ENCODE measurements at regions not wholly inside any gene's neighbourhood (a gene's known extent, or its start where the extent isn't known, plus 50 kb on each side); places are given as distances from the start of the nearest gene placed in this dataset.

DNA sequence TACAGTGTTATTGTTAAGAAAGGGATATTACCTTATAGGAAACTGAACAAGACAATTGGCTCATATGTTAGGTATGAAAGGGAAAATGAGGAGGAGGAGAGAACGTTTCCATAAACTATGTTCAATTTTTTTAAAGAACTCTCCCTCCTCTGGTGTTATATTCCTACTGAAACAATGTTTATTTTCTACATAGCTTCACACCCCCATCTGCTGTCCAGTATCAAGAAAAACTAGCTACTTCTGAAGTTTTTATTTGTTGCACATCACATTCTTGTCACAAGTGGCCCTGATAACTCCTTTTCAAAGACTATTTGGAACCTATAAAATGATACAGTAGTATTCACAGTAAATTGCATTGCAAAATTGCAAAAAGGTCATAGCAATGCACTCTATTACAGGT, 223.4 kb upstream of the FAM174A start:
- TF ChIP-seq, protein P1, sequence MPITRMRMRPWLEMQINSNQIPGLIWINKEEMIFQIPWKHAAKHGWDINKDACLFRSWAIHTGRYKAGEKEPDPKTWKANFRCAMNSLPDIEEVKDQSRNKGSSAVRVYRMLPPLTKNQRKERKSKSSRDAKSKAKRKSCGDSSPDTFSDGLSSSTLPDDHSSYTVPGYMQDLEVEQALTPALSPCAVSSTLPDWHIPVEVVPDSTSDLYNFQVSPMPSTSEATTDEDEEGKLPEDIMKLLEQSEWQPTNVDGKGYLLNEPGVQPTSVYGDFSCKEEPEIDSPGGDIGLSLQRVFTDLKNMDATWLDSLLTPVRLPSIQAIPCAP (CRISPR knock-in tag; IDR thresholded peaks at IDR 0.05): no peak
- TF ChIP-seq E2F5 (CRISPR knock-in tag; IDR thresholded peaks at IDR 0.05) (no peak), HMGA2 (CRISPR knock-in tag; IDR thresholded peaks at IDR 0.05) (no peak), MXD4 (CRISPR knock-in tag; IDR thresholded peaks at IDR 0.05; ENCODE audit: borderline replicate concordance) (no peak), ZBTB43 (CRISPR knock-in tag; IDR thresholded peaks at IDR 0.05) (no peak), TEAD4 (CRISPR knock-in tag; IDR thresholded peaks at IDR 0.05) (no peak), ATF3 (CRISPR knock-in tag; conservative IDR thresholded peaks at IDR 0.05) (no peak)
- TF ChIP-seq, protein P2, sequence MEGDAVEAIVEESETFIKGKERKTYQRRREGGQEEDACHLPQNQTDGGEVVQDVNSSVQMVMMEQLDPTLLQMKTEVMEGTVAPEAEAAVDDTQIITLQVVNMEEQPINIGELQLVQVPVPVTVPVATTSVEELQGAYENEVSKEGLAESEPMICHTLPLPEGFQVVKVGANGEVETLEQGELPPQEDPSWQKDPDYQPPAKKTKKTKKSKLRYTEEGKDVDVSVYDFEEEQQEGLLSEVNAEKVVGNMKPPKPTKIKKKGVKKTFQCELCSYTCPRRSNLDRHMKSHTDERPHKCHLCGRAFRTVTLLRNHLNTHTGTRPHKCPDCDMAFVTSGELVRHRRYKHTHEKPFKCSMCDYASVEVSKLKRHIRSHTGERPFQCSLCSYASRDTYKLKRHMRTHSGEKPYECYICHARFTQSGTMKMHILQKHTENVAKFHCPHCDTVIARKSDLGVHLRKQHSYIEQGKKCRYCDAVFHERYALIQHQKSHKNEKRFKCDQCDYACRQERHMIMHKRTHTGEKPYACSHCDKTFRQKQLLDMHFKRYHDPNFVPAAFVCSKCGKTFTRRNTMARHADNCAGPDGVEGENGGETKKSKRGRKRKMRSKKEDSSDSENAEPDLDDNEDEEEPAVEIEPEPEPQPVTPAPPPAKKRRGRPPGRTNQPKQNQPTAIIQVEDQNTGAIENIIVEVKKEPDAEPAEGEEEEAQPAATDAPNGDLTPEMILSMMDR (IDR thresholded peaks at IDR 0.05): no peak
- TF ChIP-seq, protein P3, sequence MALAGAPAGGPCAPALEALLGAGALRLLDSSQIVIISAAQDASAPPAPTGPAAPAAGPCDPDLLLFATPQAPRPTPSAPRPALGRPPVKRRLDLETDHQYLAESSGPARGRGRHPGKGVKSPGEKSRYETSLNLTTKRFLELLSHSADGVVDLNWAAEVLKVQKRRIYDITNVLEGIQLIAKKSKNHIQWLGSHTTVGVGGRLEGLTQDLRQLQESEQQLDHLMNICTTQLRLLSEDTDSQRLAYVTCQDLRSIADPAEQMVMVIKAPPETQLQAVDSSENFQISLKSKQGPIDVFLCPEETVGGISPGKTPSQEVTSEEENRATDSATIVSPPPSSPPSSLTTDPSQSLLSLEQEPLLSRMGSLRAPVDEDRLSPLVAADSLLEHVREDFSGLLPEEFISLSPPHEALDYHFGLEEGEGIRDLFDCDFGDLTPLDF (CRISPR knock-in tag; IDR thresholded peaks at IDR 0.05): no peak
- TF ChIP-seq, protein P4, sequence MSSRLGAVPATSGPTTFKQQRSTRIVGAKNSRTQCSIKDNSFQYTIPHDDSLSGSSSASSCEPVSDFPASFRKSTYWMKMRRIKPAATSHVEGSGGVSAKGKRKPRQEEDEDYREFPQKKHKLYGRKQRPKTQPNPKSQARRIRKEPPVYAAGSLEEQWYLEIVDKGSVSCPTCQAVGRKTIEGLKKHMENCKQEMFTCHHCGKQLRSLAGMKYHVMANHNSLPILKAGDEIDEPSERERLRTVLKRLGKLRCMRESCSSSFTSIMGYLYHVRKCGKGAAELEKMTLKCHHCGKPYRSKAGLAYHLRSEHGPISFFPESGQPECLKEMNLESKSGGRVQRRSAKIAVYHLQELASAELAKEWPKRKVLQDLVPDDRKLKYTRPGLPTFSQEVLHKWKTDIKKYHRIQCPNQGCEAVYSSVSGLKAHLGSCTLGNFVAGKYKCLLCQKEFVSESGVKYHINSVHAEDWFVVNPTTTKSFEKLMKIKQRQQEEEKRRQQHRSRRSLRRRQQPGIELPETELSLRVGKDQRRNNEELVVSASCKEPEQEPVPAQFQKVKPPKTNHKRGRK (CRISPR knock-in tag; IDR thresholded peaks at IDR 0.05; ENCODE audit: borderline replicate concordance): no peak

Data from WTC11 (cell line).